ENCODE measurements at regions not wholly inside any gene's neighbourhood (a gene's known extent, or its start where the extent isn't known, plus 50 kb on each side); places are given as distances from the start of the nearest gene placed in this dataset.

GRCh38 chr21:39009587-39010225, 173.5 kb downstream of the PSMG1 start:
- H3K9me3 ChIP-seq = peaks cover 0 to 16% (median 0%) of the 10 kb centered on the region in 3 donors
- peak overlapping the region in 1 of 2 donors; percentile 32 for H3K27ac ChIP-seq
- TF ChIP-seq CTCF (IDR thresholded peaks at IDR 0.05) = no peak
- H3K36me3 ChIP-seq = no peaks in the 10 kb centered on the region
- no peak overlapping the region for H3K4me3 ChIP-seq
- DNase-seq = no peak
- H3K4me1 ChIP-seq = peaks cover 0 to 41% (median 21%) of the 10 kb centered on the region in 4 donors
- intact Hi-C loops (cut with DNase I; ENCODE audit: low total_unique reads) = no loop called here
- H3K27me3 ChIP-seq = no peaks in the 10 kb centered on the region

DNA sequence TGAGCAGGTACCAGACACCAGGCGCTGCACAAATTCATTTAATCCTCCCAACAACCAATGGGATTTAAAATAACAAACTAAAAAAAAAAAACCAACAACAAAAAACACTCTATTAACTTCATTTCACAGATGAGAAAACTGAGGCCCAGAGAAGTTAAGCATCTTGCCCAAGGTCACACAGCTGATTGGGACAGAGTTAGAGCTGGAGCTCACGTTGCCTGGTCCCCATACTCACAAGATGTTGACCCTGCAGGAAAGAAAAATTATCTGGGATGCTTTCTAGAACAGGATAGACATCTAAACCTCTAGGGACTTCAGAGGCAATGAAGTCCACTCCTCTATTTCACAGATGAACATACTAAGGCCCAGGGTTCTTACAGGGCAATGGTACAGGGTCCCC, 175.3 kb downstream of the PSMG1 start:
- H3K4me1 ChIP-seq = peaks cover 0 to 48% (median 29%) of the 10 kb centered on the region in 4 donors
- no peak for TF ChIP-seq CTCF (IDR thresholded peaks at IDR 0.05)
- H3K27me3 ChIP-seq = no peaks in the 10 kb centered on the region
- H3K9me3 ChIP-seq = peaks cover 0 to 16% (median 0%) of the 10 kb centered on the region in 3 donors
- H3K27ac ChIP-seq = peak overlapping the region in 1 of 2 donors; percentile 81
- H3K36me3 ChIP-seq = no peaks in the 10 kb centered on the region
- no peak for DNase-seq
- no peak overlapping the region for H3K4me3 ChIP-seq
- intact Hi-C loops (cut with DNase I; ENCODE audit: low total_unique reads) = no loop called here

DNA sequence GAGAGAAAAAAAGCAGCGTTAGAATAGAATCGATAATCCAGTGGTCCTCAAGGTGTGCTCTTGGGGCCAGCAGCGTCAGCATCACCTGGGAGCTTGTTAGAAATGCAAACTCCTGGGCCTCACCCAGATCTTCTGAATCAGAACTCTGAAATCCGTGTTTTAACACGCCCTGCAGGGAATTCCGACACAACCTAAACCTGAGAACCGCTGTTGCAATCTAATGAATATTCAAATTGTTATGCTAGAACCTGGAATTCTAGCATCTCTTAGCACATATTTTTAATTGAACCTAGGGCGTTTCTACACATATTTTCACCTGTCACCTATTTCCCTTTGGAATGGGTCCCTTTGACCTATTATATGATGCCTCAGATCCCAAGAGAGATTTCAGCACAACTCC, 175.7 kb downstream of the PSMG1 start:
- no peak for DNase-seq
- TF ChIP-seq CTCF (IDR thresholded peaks at IDR 0.05) = no peak
- intact Hi-C loops (cut with DNase I; ENCODE audit: low total_unique reads) = no loop called here
- no peaks in the 10 kb centered on the region for H3K36me3 ChIP-seq
- peaks cover 0 to 16% (median 0%) of the 10 kb centered on the region in 3 donors for H3K9me3 ChIP-seq
- peaks cover 0 to 48% (median 29%) of the 10 kb centered on the region in 4 donors for H3K4me1 ChIP-seq
- H3K27ac ChIP-seq = peak overlapping the region; percentile 75 to 81
- no peak overlapping the region for H3K4me3 ChIP-seq
- no peaks in the 10 kb centered on the region for H3K27me3 ChIP-seq

DNA sequence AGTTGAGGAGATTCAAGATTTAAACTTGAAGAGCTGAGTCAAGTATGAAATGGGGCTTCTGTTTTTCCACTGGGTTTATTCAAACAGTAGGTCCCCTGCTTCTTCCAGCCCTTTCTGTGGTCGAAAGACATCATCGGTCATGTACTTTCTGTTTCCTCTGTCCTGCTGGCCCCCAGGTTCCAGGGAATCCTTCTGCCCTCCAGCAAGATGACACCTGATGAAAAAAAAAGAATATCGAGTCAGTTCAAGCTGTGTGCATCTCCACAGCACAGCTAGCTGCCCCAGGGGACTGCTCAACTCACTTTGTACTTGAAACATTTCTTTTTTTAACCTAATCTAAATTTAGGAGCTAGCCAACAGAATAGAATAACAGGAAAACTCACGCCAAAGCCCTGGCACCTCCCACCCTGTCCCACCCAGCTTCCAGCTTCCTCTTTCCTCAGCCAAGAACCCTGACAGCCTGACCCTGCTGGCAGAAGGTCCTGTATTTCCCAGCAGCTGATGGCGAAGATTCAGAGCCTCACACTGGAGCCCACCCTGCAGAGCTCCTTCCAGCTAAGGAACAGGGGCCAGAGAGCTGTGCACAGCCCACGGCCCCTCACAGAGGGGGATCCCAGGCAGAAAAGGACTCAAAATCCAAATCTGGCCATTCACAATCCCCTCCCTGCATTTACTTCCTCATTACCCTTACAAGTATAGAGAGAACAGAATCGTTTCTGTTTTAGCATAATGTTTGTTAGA, 176.5 kb downstream of the PSMG1 start:
- DNase-seq = peak; percentile 86 to 94
- Histone ChIP-seq H3K36me3 (no peaks in the 10 kb centered on the region), H3K4me1 (peaks cover 0 to 48% (median 29%) of the 10 kb centered on the region in 4 donors), H3K4me3 (no peak overlapping the region), H3K27ac (peak overlapping the region; percentile 75 to 81), H3K27me3 (no peaks in the 10 kb centered on the region), H3K9me3 (peaks cover 0 to 16% (median 0%) of the 10 kb centered on the region in 3 donors)
- intact Hi-C loops (cut with DNase I; ENCODE audit: low total_unique reads) = no loop called here
- no peak for TF ChIP-seq CTCF (IDR thresholded peaks at IDR 0.05)

DNA sequence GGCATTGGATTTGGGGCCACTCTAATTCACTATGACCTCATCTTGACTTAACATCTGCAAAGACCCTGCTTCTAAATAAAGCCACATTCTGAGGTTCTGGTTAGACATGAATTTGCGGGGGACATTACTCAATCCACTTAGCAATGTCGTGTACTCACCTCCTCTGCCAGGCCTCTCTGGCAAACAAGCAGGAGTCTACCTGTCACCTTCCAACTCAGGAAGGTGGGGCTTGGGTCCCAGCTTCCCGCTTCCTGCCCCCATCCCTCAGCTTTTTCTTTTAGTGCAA, 177.8 kb downstream of the PSMG1 start:
- Histone ChIP-seq H3K9me3 (peaks cover 0 to 16% (median 0%) of the 10 kb centered on the region in 3 donors), H3K27ac (peak overlapping the region; percentile 75 to 81), H3K27me3 (no peaks in the 10 kb centered on the region), H3K36me3 (no peaks in the 10 kb centered on the region), H3K4me1 (peaks cover 0 to 48% (median 29%) of the 10 kb centered on the region in 4 donors), H3K4me3 (no peak overlapping the region)
- intact Hi-C loops (cut with DNase I; ENCODE audit: low total_unique reads) = no loop called here
- DNase-seq = no peak
- TF ChIP-seq CTCF (IDR thresholded peaks at IDR 0.05) = no peak
